ENCODE measurements at regions not wholly inside any gene's neighbourhood (a gene's known extent, or its start where the extent isn't known, plus 50 kb on each side); places are given as distances from the start of the nearest gene placed in this dataset.

- TF ChIP-seq TEAD4 (CRISPR knock-in tag; IDR thresholded peaks at IDR 0.05), result no peak
- no peak for TF ChIP-seq CTCF (IDR thresholded peaks at IDR 0.05)
- TF ChIP-seq JUN (CRISPR knock-in tag; IDR thresholded peaks at IDR 0.05), result no peak
- no peak for TF ChIP-seq CBFB (CRISPR knock-in tag; IDR thresholded peaks at IDR 0.05; ENCODE audit: low read depth)
- no peak for TF ChIP-seq ZNF263 (CRISPR knock-in tag; IDR thresholded peaks at IDR 0.05; ENCODE audit: low read depth)
- no peak for TF ChIP-seq NR3C1 (CRISPR knock-in tag; conservative IDR thresholded peaks at IDR 0.05; ENCODE audit: low read depth)
- no peak for TF ChIP-seq PREB (CRISPR knock-in tag; IDR thresholded peaks at IDR 0.05; ENCODE audit: borderline replicate concordance)
Measured at GRCh38 chr1:233452724-233453123, 125.2 kb downstream of the MAP3K21 start.
